K562 (cell line): ENCODE measurements at regions not wholly inside any gene's neighbourhood (a gene's known extent, or its start where the extent isn't known, plus 50 kb on each side); places are given as distances from the start of the nearest gene placed in this dataset.

Experiments
- ATAC-seq: fragments of 200-7000 bp; cut with Tn5 transposase; 3 replicates; pipeline ENCODE4 v1.9.1; 2020; ENCODE audit warnings: moderate library complexity
- BruUV-seq: library from RNA; stranded (reverse); fragments of 400-500 nt; replicated peaks from 2 replicates; lab custom pipeline; 2021; lab: Mats Ljungman, UMichigan
- CTCF ChIA-PET: fragments of 300-600 bp; formaldehyde crosslinking; extraction: SDS; loops from one replicate; lab custom pipeline; 2021; ENCODE audit warnings: low intra/inter-chr PET ratio; lab: Yijun Ruan, JAX
- POLR2A ChIA-PET: fragments of 300-600, 350-650 bp; sonication (Branson Sonifier 250); formaldehyde crosslinking; extraction: SDS; loops from one replicate; lab custom pipeline; 2021; ENCODE audit warnings: antibody characterized with exemption, inconsistent platforms; lab: Yijun Ruan, JAX
- DNase-seq, 4 experiments: peaks; one replicate each; pipeline versions ENCODE4 v3.0.0 to v3.0.0-alpha.2; 2011 to 2018; ENCODE audit warnings: low spot score in 3 of 4, mixed read lengths in 3 of 4; ENCODE audit errors: extremely low read depth in 1 of 4
- FAIRE-seq: peaks from 2 replicates; lab custom pipeline; 2011; peaks lifted over from hg19 to GRCh38; lab: Jason Lieb, UNC
- H2AFZ ChIP-seq: 2 replicates; pipeline ENCODE4 v1.6.0; 2011; ENCODE audit warnings: low read depth, low read length, control low read depth, inconsistent platforms
- H3K27ac ChIP-seq: fragments of 200-600 bp; 3 replicates; pipeline ENCODE4 v1.8.0; 2011; ENCODE audit warnings: low read depth, mild to moderate bottlenecking, control low read depth, inconsistent platforms, low read length, moderate library complexity, mixed read lengths; ENCODE audit errors: extremely low read depth
- H3K27me3 ChIP-seq, 2 experiments: fragments of 300-600 bp in 1 of 2; 2 replicates in 1 of 2; 3 replicates in 1 of 2; pipeline versions ENCODE4 v1.6.0 to v1.8.0; 2011; ENCODE audit warnings: inconsistent platforms in 2 of 2, low read length in 2 of 2, mild to moderate bottlenecking in 1 of 2, mixed read lengths in 1 of 2, moderate library complexity in 1 of 2; ENCODE audit not compliant: control insufficient read depth in 2 of 2, insufficient read depth in 2 of 2
- H3K36me3 ChIP-seq: fragments of 300-600 bp; 3 replicates; pipeline ENCODE4 v1.8.0; 2011; ENCODE audit warnings: mild to moderate bottlenecking, low read length, inconsistent platforms; ENCODE audit not compliant: control insufficient read depth, insufficient read depth
- H3K4me1 ChIP-seq, 2 experiments: fragments of 200-600 bp in 1 of 2; replicated peaks in 1 of 2; 2 replicates in 1 of 2; 3 replicates in 1 of 2; pipeline versions ENCODE4 v1.5.1 to v1.8.0; 2011; ENCODE audit warnings: inconsistent platforms in 2 of 2, low read length in 2 of 2, mild to moderate bottlenecking in 1 of 2, mixed read lengths in 1 of 2, moderate library complexity in 1 of 2; ENCODE audit not compliant: control insufficient read depth in 2 of 2, insufficient read depth in 2 of 2
- H3K4me2 ChIP-seq: 2 replicates; pipeline ENCODE4 v1.6.1; 2011; ENCODE audit warnings: low read length, control low read depth, inconsistent platforms, mixed read lengths; ENCODE audit not compliant: insufficient read depth
- H3K4me3 ChIP-seq: fragments of 200-600 bp; sonication (generic), shearing (Covaris generic); 2 replicates; pipeline ENCODE4 v1.5.1; 2016; ENCODE audit warnings: control low read depth, inconsistent platforms
- H3K79me2 ChIP-seq: fragments of 200-600 bp; 3 replicates; pipeline ENCODE4 v1.8.0; 2011; ENCODE audit warnings: low read length, inconsistent platforms; ENCODE audit not compliant: control insufficient read depth, insufficient read depth
- H3K9ac ChIP-seq, 2 experiments: 2 replicates each; pipeline versions ENCODE4 v1.6.0 to v1.6.1; 2011; ENCODE audit warnings: low read depth in 2 of 2, low read length in 2 of 2, control low read depth in 1 of 2, inconsistent platforms in 1 of 2, mild to moderate bottlenecking in 1 of 2, mixed read lengths in 1 of 2; ENCODE audit not compliant: insufficient read depth in 1 of 2
- H3K9me1 ChIP-seq: one replicate; pipeline ENCODE4 v1.6.0; 2011; ENCODE audit warnings: inconsistent platforms, mild to moderate bottlenecking, low read length, moderate library complexity; ENCODE audit not compliant: control insufficient read depth, insufficient read depth
- H3K9me3 ChIP-seq: replicated peaks from 2 replicates; pipeline ENCODE4 v1.5.1; 2011; ENCODE audit warnings: low read depth, low read length, inconsistent platforms; ENCODE audit not compliant: control insufficient read depth, insufficient read depth
- H4K20me1 ChIP-seq: replicated peaks from 2 replicates; pipeline ENCODE4 v1.6.1; 2011; ENCODE audit warnings: low read length, inconsistent platforms, mixed read lengths; ENCODE audit not compliant: control insufficient read depth, insufficient read depth
- BCL6 ChIP-seq: fragments of 250-450 bp; sonication (Bioruptor Pico); IDR thresholded peaks from 2 replicates; pipeline ENCODE4 v1.4.0; 2020
- CHD4 ChIP-seq: fragments of 200-600 bp; sonication (generic); IDR thresholded peaks from 3 replicates; pipeline ENCODE4 v1.6.1; 2012; ENCODE audit warnings: low read depth, mild to moderate bottlenecking, mixed read lengths, low read length, inconsistent platforms; ENCODE audit not compliant: insufficient read depth, insufficient replicate concordance, poor library complexity, severe bottlenecking
- E2F3 ChIP-seq: fragments of 250-450 bp; sonication (Bioruptor Pico); IDR thresholded peaks from 2 replicates; pipeline ENCODE4 v1.4.0; 2020; ENCODE audit warnings: mild to moderate bottlenecking
- ETV5 ChIP-seq: sonication (generic); formaldehyde crosslinking; IDR thresholded peaks from 2 replicates; pipeline ENCODE4 v1.4.0; 2020; ENCODE audit warnings: low read depth, mild to moderate bottlenecking, missing genetic modification reagents
- FOXM1 ChIP-seq, 2 experiments: fragments of 450-650 bp in 1 of 2; sonication (generic) in 1 of 2; formaldehyde crosslinking in 1 of 2; IDR thresholded peaks; 2 replicates each; pipeline versions ENCODE4 v1.6.1 to v1.9.0; 2017 to 2022; ENCODE audit warnings: low read depth in 2 of 2, mild to moderate bottlenecking in 2 of 2, missing genetic modification reagents in 1 of 2, moderate library complexity in 1 of 2
- HSF4 ChIP-seq: fragments of 250-450 bp; sonication (Bioruptor Pico); IDR thresholded peaks from 2 replicates; pipeline ENCODE4 v2.1.2; 2022; ENCODE audit warnings: mild to moderate bottlenecking, moderate library complexity, borderline replicate concordance
- SMAD2 ChIP-seq: fragments of 150-350 bp; IDR thresholded peaks from 2 replicates; pipeline ENCODE4 v1.6.1; 2014; ENCODE audit warnings: low read depth, mild to moderate bottlenecking, low read length
- TBP ChIP-seq: optimal IDR thresholded peaks from 2 replicates; pipeline ENCODE3; 2011; ENCODE audit warnings: low read depth, low read length, improper control_type of control experiment
- TCF7 ChIP-seq: sonication (generic); IDR thresholded peaks from 2 replicates; pipeline ENCODE4 v1.6.1; 2016; ENCODE audit warnings: antibody characterized with exemption, borderline replicate concordance
- WGBS: fragments of 100-300 bp; shearing (Covaris generic); methylation state at CpG from one replicate; pipeline ENCODE4 v1.1.6; 2016; ENCODE audit warnings: low coverage, mixed read lengths; ENCODE audit not compliant: insufficient coverage; ENCODE audit errors: missing lambda C conversion rate; 5-methylcytosine and 5-hydroxymethylcytosine counted together
- in situ Hi-C: fragments of 300-500 bp; cut with MboI; formaldehyde crosslinking; loops from 4 replicates; pipeline ENCODE4 v1.15.0; 2018; ENCODE audit warnings: inconsistent platforms, mixed read lengths
- intact Hi-C: fragments of 100-400 bp; cut with micrococcal nuclease; formaldehyde crosslinking; loops from 2 replicates; pipeline ENCODE4 v1.14.2; 2022
- TF ChIP-seq, protein P1 (sequence below), 2 experiments: fragments of 150-350 bp in 1 of 2; IDR thresholded peaks; 2 replicates each; pipeline ENCODE4 v1.6.1; 2012 to 2016; ENCODE audit warnings: low read depth in 2 of 2, low read length in 2 of 2, mild to moderate bottlenecking in 1 of 2, moderate library complexity in 1 of 2
- TF ChIP-seq, protein P2 (sequence below): sonication (generic); formaldehyde crosslinking; IDR thresholded peaks from 2 replicates; pipeline ENCODE4 v1.8.1; 2023; ENCODE audit warnings: mild to moderate bottlenecking, missing genetic modification reagents
- TF ChIP-seq, protein P3 (sequence below): fragments of 250-450 bp; sonication (Bioruptor Pico); IDR thresholded peaks from 2 replicates; pipeline ENCODE4 v1.8.0; 2022; ENCODE audit warnings: inconsistent platforms, mild to moderate bottlenecking, moderate library complexity, borderline replicate concordance

DNA sequence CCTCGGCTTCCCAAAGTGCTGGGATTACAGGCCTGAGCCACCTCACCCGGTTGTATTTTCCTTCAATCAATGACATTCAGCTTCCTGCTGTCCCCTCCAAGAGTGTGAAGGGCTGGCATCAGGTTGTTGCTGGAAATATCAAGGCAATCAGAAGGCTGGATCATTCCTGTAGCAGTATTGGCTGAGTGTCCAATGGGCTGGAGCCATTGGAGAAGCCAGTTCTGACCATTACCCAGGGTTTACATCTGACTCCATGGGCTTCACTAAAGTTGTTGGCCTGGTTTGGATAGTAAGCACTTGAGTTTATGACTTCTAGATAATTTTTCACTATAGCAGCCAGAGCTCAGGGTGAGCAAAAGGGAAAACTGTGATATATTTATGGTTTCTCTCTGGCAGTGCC is 137.0 kb downstream of the DLEU7 start (continued):
- TF ChIP-seq FOXM1 (IDR thresholded peaks at IDR 0.05; ENCODE audit: low read depth), result no peak
- no peak for TF ChIP-seq FOXM1 (CRISPR knock-in tag; IDR thresholded peaks at IDR 0.05; ENCODE audit: low read depth)

DNA sequence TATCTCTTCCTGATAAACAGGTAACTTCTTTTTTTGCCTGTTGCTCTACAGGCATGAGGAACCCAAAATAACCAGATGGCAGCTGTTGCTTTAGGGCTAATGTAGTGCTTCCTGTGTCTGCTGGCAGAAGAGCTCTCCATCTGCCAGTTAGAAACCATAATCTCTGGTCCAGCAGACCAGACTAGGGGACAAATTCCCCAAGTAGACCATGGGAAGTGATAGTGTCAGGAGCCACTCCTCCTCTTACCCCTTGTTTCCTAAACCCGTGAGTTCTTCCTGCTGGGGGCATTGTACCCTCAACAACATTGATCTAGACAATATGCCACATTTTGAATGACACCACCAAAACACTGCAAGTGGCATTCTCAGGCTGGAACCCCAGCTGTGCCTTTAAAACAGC is 135.9 kb downstream of the DLEU7 start:
- CTCF ChIA-PET, result no interaction called here
- Histone ChIP-seq H3K4me2 (no peak overlapping the region), H2AFZ (no peak overlapping the region), H3K79me2 (no peaks in the 10 kb centered on the region), H3K36me3 (no peaks in the 10 kb centered on the region), H3K9me1 (no peaks in the 10 kb centered on the region), H3K9me3 (no peaks in the 10 kb centered on the region), H3K9ac (no peak overlapping the region)
- POLR2A ChIA-PET, result interaction anchor here (0.6 kb wide), 1 partner anchor 19 kb away, joined by 3 read pairs; no protein-coding TSS in a partner anchor
- no CpG with 5 or more reads among the region's 1 CpG for WGBS
- in situ Hi-C loops, result no loop called here
- no TSS peak for BruUV-seq
- FAIRE-seq, result no peak
- TF ChIP-seq, protein P1, sequence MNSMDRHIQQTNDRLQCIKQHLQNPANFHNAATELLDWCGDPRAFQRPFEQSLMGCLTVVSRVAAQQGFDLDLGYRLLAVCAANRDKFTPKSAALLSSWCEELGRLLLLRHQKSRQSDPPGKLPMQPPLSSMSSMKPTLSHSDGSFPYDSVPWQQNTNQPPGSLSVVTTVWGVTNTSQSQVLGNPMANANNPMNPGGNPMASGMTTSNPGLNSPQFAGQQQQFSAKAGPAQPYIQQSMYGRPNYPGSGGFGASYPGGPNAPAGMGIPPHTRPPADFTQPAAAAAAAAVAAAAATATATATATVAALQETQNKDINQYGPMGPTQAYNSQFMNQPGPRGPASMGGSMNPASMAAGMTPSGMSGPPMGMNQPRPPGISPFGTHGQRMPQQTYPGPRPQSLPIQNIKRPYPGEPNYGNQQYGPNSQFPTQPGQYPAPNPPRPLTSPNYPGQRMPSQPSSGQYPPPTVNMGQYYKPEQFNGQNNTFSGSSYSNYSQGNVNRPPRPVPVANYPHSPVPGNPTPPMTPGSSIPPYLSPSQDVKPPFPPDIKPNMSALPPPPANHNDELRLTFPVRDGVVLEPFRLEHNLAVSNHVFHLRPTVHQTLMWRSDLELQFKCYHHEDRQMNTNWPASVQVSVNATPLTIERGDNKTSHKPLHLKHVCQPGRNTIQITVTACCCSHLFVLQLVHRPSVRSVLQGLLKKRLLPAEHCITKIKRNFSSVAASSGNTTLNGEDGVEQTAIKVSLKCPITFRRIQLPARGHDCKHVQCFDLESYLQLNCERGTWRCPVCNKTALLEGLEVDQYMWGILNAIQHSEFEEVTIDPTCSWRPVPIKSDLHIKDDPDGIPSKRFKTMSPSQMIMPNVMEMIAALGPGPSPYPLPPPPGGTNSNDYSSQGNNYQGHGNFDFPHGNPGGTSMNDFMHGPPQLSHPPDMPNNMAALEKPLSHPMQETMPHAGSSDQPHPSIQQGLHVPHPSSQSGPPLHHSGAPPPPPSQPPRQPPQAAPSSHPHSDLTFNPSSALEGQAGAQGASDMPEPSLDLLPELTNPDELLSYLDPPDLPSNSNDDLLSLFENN (IDR thresholded peaks at IDR 0.05; ENCODE audit: low read depth in 2 of 2, low read length in 2 of 2), result no peak
- TF ChIP-seq BCL6 (CRISPR knock-in tag), result no peak
- TF ChIP-seq, protein P2, sequence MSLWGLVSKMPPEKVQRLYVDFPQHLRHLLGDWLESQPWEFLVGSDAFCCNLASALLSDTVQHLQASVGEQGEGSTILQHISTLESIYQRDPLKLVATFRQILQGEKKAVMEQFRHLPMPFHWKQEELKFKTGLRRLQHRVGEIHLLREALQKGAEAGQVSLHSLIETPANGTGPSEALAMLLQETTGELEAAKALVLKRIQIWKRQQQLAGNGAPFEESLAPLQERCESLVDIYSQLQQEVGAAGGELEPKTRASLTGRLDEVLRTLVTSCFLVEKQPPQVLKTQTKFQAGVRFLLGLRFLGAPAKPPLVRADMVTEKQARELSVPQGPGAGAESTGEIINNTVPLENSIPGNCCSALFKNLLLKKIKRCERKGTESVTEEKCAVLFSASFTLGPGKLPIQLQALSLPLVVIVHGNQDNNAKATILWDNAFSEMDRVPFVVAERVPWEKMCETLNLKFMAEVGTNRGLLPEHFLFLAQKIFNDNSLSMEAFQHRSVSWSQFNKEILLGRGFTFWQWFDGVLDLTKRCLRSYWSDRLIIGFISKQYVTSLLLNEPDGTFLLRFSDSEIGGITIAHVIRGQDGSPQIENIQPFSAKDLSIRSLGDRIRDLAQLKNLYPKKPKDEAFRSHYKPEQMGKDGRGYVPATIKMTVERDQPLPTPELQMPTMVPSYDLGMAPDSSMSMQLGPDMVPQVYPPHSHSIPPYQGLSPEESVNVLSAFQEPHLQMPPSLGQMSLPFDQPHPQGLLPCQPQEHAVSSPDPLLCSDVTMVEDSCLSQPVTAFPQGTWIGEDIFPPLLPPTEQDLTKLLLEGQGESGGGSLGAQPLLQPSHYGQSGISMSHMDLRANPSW (CRISPR knock-in tag), result no peak
- no peak for TF ChIP-seq TBP
- TF ChIP-seq CHD4, result no peak
- TF ChIP-seq SMAD2, result no peak
- TF ChIP-seq E2F3 (CRISPR knock-in tag), result no peak
- no peak for TF ChIP-seq ETV5 (CRISPR knock-in tag)
- TF ChIP-seq TCF7, result no peak
- TF ChIP-seq, protein P3, sequence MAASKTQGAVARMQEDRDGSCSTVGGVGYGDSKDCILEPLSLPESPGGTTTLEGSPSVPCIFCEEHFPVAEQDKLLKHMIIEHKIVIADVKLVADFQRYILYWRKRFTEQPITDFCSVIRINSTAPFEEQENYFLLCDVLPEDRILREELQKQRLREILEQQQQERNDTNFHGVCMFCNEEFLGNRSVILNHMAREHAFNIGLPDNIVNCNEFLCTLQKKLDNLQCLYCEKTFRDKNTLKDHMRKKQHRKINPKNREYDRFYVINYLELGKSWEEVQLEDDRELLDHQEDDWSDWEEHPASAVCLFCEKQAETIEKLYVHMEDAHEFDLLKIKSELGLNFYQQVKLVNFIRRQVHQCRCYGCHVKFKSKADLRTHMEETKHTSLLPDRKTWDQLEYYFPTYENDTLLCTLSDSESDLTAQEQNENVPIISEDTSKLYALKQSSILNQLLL (CRISPR knock-in tag), result no peak
- TF ChIP-seq HSF4 (CRISPR knock-in tag), result no peak
- TF ChIP-seq, all 486 proteins: peak for 0
- H3K27me3 ChIP-seq, result no peaks in the 10 kb centered on the region
- intact Hi-C loops, result no loop called here
- no peaks in the 10 kb centered on the region for H3K4me1 ChIP-seq
- DNase-seq (no peak), ATAC-seq (no peak)
- no peaks in the 10 kb centered on the region for H4K20me1 ChIP-seq
- no peak overlapping the region for H3K27ac ChIP-seq
- H3K4me3 ChIP-seq, result no peak overlapping the region
